K562 (cell line): ENCODE measurements at regions not wholly inside any gene's neighbourhood (a gene's known extent, or its start where the extent isn't known, plus 50 kb on each side); places are given as distances from the start of the nearest gene placed in this dataset.

Experiments
- ATAC-seq: fragments of 200-7000 bp; cut with Tn5 transposase; 3 replicates; pipeline ENCODE4 v1.9.1; 2020; ENCODE audit warnings: moderate library complexity
- BruUV-seq: library from RNA; stranded (reverse); fragments of 400-500 nt; replicated peaks from 2 replicates; lab custom pipeline; 2021; lab: Mats Ljungman, UMichigan
- CTCF ChIA-PET: fragments of 300-600 bp; formaldehyde crosslinking; extraction: SDS; loops from one replicate; lab custom pipeline; 2021; ENCODE audit warnings: low intra/inter-chr PET ratio; lab: Yijun Ruan, JAX
- POLR2A ChIA-PET: fragments of 300-600, 350-650 bp; sonication (Branson Sonifier 250); formaldehyde crosslinking; extraction: SDS; loops from one replicate; lab custom pipeline; 2021; ENCODE audit warnings: antibody characterized with exemption, inconsistent platforms; lab: Yijun Ruan, JAX
- DNase-seq, 4 experiments: peaks; one replicate each; pipeline versions ENCODE4 v3.0.0 to v3.0.0-alpha.2; 2011 to 2018; ENCODE audit warnings: low spot score in 3 of 4, mixed read lengths in 3 of 4; ENCODE audit errors: extremely low read depth in 1 of 4
- FAIRE-seq: peaks from 2 replicates; lab custom pipeline; 2011; peaks lifted over from hg19 to GRCh38; lab: Jason Lieb, UNC
- H2AFZ ChIP-seq: 2 replicates; pipeline ENCODE4 v1.6.0; 2011; ENCODE audit warnings: low read depth, low read length, control low read depth, inconsistent platforms
- H3K27ac ChIP-seq: fragments of 200-600 bp; 3 replicates; pipeline ENCODE4 v1.8.0; 2011; ENCODE audit warnings: low read depth, mild to moderate bottlenecking, control low read depth, inconsistent platforms, low read length, moderate library complexity, mixed read lengths; ENCODE audit errors: extremely low read depth
- H3K27me3 ChIP-seq, 2 experiments: fragments of 300-600 bp in 1 of 2; 2 replicates in 1 of 2; 3 replicates in 1 of 2; pipeline versions ENCODE4 v1.6.0 to v1.8.0; 2011; ENCODE audit warnings: inconsistent platforms in 2 of 2, low read length in 2 of 2, mild to moderate bottlenecking in 1 of 2, mixed read lengths in 1 of 2, moderate library complexity in 1 of 2; ENCODE audit not compliant: control insufficient read depth in 2 of 2, insufficient read depth in 2 of 2
- H3K36me3 ChIP-seq: fragments of 300-600 bp; 3 replicates; pipeline ENCODE4 v1.8.0; 2011; ENCODE audit warnings: mild to moderate bottlenecking, low read length, inconsistent platforms; ENCODE audit not compliant: control insufficient read depth, insufficient read depth
- H3K4me1 ChIP-seq, 2 experiments: fragments of 200-600 bp in 1 of 2; replicated peaks in 1 of 2; 2 replicates in 1 of 2; 3 replicates in 1 of 2; pipeline versions ENCODE4 v1.5.1 to v1.8.0; 2011; ENCODE audit warnings: inconsistent platforms in 2 of 2, low read length in 2 of 2, mild to moderate bottlenecking in 1 of 2, mixed read lengths in 1 of 2, moderate library complexity in 1 of 2; ENCODE audit not compliant: control insufficient read depth in 2 of 2, insufficient read depth in 2 of 2
- H3K4me2 ChIP-seq: 2 replicates; pipeline ENCODE4 v1.6.1; 2011; ENCODE audit warnings: low read length, control low read depth, inconsistent platforms, mixed read lengths; ENCODE audit not compliant: insufficient read depth
- H3K4me3 ChIP-seq: fragments of 200-600 bp; sonication (generic), shearing (Covaris generic); 2 replicates; pipeline ENCODE4 v1.5.1; 2016; ENCODE audit warnings: control low read depth, inconsistent platforms
- H3K79me2 ChIP-seq: fragments of 200-600 bp; 3 replicates; pipeline ENCODE4 v1.8.0; 2011; ENCODE audit warnings: low read length, inconsistent platforms; ENCODE audit not compliant: control insufficient read depth, insufficient read depth
- H3K9ac ChIP-seq, 2 experiments: 2 replicates each; pipeline versions ENCODE4 v1.6.0 to v1.6.1; 2011; ENCODE audit warnings: low read depth in 2 of 2, low read length in 2 of 2, control low read depth in 1 of 2, inconsistent platforms in 1 of 2, mild to moderate bottlenecking in 1 of 2, mixed read lengths in 1 of 2; ENCODE audit not compliant: insufficient read depth in 1 of 2
- H3K9me1 ChIP-seq: one replicate; pipeline ENCODE4 v1.6.0; 2011; ENCODE audit warnings: inconsistent platforms, mild to moderate bottlenecking, low read length, moderate library complexity; ENCODE audit not compliant: control insufficient read depth, insufficient read depth
- H3K9me3 ChIP-seq: replicated peaks from 2 replicates; pipeline ENCODE4 v1.5.1; 2011; ENCODE audit warnings: low read depth, low read length, inconsistent platforms; ENCODE audit not compliant: control insufficient read depth, insufficient read depth
- H4K20me1 ChIP-seq: replicated peaks from 2 replicates; pipeline ENCODE4 v1.6.1; 2011; ENCODE audit warnings: low read length, inconsistent platforms, mixed read lengths; ENCODE audit not compliant: control insufficient read depth, insufficient read depth
- ATF4 ChIP-seq: fragments of 450-650 bp; formaldehyde crosslinking; IDR thresholded peaks from 2 replicates; pipeline ENCODE4 v1.4.0; 2022; ENCODE audit warnings: mild to moderate bottlenecking, moderate library complexity
- BHLHE40 ChIP-seq: IDR thresholded peaks from 2 replicates; pipeline ENCODE4 v1.6.1; 2011; ENCODE audit warnings: low read length, improper control_type of control experiment
- CBX2 ChIP-seq: fragments of 200-600 bp; sonication (generic); IDR thresholded peaks from one replicate; pipeline ENCODE4 v1.6.1; 2012; ENCODE audit warnings: mild to moderate bottlenecking, low read length, inconsistent platforms; ENCODE audit not compliant: insufficient read depth, poor library complexity, severe bottlenecking
- DACH1 ChIP-seq: fragments of 450-650 bp; IDR thresholded peaks from 2 replicates; pipeline ENCODE4 v1.6.1; 2018; ENCODE audit not compliant: partially characterized antibody
- ETV5 ChIP-seq: sonication (generic); formaldehyde crosslinking; IDR thresholded peaks from 2 replicates; pipeline ENCODE4 v1.4.0; 2020; ENCODE audit warnings: low read depth, mild to moderate bottlenecking, missing genetic modification reagents
- MAZ ChIP-seq, 2 experiments: fragments of 450-650 bp in 1 of 2; sonication (generic) in 1 of 2; formaldehyde crosslinking; IDR thresholded peaks in 1 of 2; conservative IDR thresholded peaks in 1 of 2; 2 replicates each; pipeline versions ENCODE4 v1.4.0 to v1.5.0; 2020; ENCODE audit warnings: mild to moderate bottlenecking in 1 of 2, missing genetic modification reagents in 1 of 2
- NCOA1 ChIP-seq: fragments of 450-650 bp; IDR thresholded peaks from 2 replicates; pipeline ENCODE4 v1.6.1; 2016; ENCODE audit warnings: low read depth
- PRPF4 ChIP-seq: fragments of 200-400 bp; formaldehyde crosslinking; IDR thresholded peaks from one replicate; pipeline ENCODE4 v1.6.1; 2017; ENCODE audit warnings: low read length, low read depth, mild to moderate bottlenecking; ENCODE audit not compliant: insufficient read depth, poor library complexity, severe bottlenecking
- PURB ChIP-seq: sonication (generic); formaldehyde crosslinking; IDR thresholded peaks from 2 replicates; pipeline ENCODE4 v1.9.0; 2021; ENCODE audit warnings: low read depth, mild to moderate bottlenecking, missing genetic modification reagents
- ZNF277 ChIP-seq: fragments of 250-450 bp; sonication (Bioruptor Pico); IDR thresholded peaks from 2 replicates; pipeline ENCODE4 v1.8.0; 2022; ENCODE audit warnings: inconsistent platforms, mild to moderate bottlenecking, moderate library complexity, borderline replicate concordance
- ZNF589 ChIP-seq: fragments of 200-800 bp; sonication (Bioruptor generic); IDR thresholded peaks from 2 replicates; pipeline ENCODE4 v1.6.1; 2016; ENCODE audit warnings: low read depth, missing genetic modification characterization, missing compliant biosample characterization
- ZNF699 ChIP-seq: fragments of 250-450 bp; sonication (Bioruptor Pico); IDR thresholded peaks from 2 replicates; pipeline ENCODE4 v1.8.0; 2021; ENCODE audit warnings: mild to moderate bottlenecking, moderate library complexity; ENCODE audit not compliant: insufficient replicate concordance
- ZNF766 ChIP-seq: fragments of 200-800 bp; sonication (Bioruptor generic); conservative IDR thresholded peaks from 2 replicates; pipeline ENCODE4 v1.6.1; 2016; ENCODE audit warnings: missing genetic modification characterization, missing compliant biosample characterization
- ZNF780A ChIP-seq: fragments of 250-450 bp; sonication (Bioruptor Pico); IDR thresholded peaks from 2 replicates; pipeline ENCODE4 v1.5.0; 2021; ENCODE audit warnings: mild to moderate bottlenecking
- WGBS: fragments of 100-300 bp; shearing (Covaris generic); methylation state at CpG from one replicate; pipeline ENCODE4 v1.1.6; 2016; ENCODE audit warnings: low coverage, mixed read lengths; ENCODE audit not compliant: insufficient coverage; ENCODE audit errors: missing lambda C conversion rate; 5-methylcytosine and 5-hydroxymethylcytosine counted together
- in situ Hi-C: fragments of 300-500 bp; cut with MboI; formaldehyde crosslinking; loops from 4 replicates; pipeline ENCODE4 v1.15.0; 2018; ENCODE audit warnings: inconsistent platforms, mixed read lengths
- intact Hi-C: fragments of 100-400 bp; cut with micrococcal nuclease; formaldehyde crosslinking; loops from 2 replicates; pipeline ENCODE4 v1.14.2; 2022

GRCh38 chr6:56875523-56875922, 79.4 kb upstream of the BEND6 start:
- no peak overlapping the region for H3K4me2 ChIP-seq
- no peak overlapping the region for H3K27ac ChIP-seq
- ChIA-PET CTCF (no interaction called here), POLR2A (interaction anchor here (0.7 to 1.8 kb wide), 3 partner anchors 9 to 17 kb away, joined by 3 to 5 read pairs (median 3); no protein-coding TSS in a partner anchor)
- in situ Hi-C loops (no loop called here), intact Hi-C loops (no loop called here)
- H3K9me1 ChIP-seq: no peaks in the 10 kb centered on the region
- no TSS peak for BruUV-seq
- 42% methylated on average over 1 of the region's 1 CpG for WGBS
- H3K9me3 ChIP-seq: no peaks in the 10 kb centered on the region
- no peaks in the 10 kb centered on the region for H3K27me3 ChIP-seq
- no peak for ATAC-seq
- no peak overlapping the region for H2AFZ ChIP-seq
- FAIRE-seq: no peak
- H3K36me3 ChIP-seq: no peaks in the 10 kb centered on the region
- no peak for DNase-seq
- H3K4me1 ChIP-seq: no peaks in the 10 kb centered on the region
- no peaks in the 10 kb centered on the region for H4K20me1 ChIP-seq
- H3K9ac ChIP-seq: no peak overlapping the region
- no peak overlapping the region for H3K4me3 ChIP-seq
- no peak for TF ChIP-seq NCOA1
- TF ChIP-seq ATF4 (CRISPR knock-in tag): no peak
- no peak for TF ChIP-seq ETV5
- no peak for TF ChIP-seq ZNF766 (CRISPR knock-in tag)
- no peak for TF ChIP-seq DACH1
- no peak for TF ChIP-seq MAZ (CRISPR knock-in tag; conservative IDR thresholded peaks at IDR 0.05 in 1 of 2, IDR thresholded peaks at IDR 0.05 in 1 of 2)
- no peak for TF ChIP-seq ZNF589 (CRISPR knock-in tag)
- TF ChIP-seq CBX2: no peak
- TF ChIP-seq ZNF277 (CRISPR knock-in tag): no peak
- TF ChIP-seq ZNF780A: no peak
- no peak for TF ChIP-seq PURB (CRISPR knock-in tag)
- no peak for TF ChIP-seq ZNF699
- no peak for TF ChIP-seq BHLHE40
- no peak for TF ChIP-seq PRPF4
- no peaks in the 10 kb centered on the region for H3K79me2 ChIP-seq
